H54 (cell line): ENCODE measurements at regions not wholly inside any gene's neighbourhood (a gene's known extent, or its start where the extent isn't known, plus 50 kb on each side); places are given as distances from the start of the nearest gene placed in this dataset.
"Not testable (repeated sequence)": the region's sequence is repeated elsewhere in the genome, so short reads cannot be mapped to it uniquely, and the experiment has no call there.

ENCODE experiments used
- DNase-seq: peaks from one replicate; pipeline ENCODE4 v3.0.0; 2011; ENCODE audit warnings: low spot score, mixed read lengths; ENCODE audit not compliant: insufficient read length
- FAIRE-seq: peaks from 3 replicates; lab custom pipeline; 2011; peaks lifted over from hg19 to GRCh38; lab: Jason Lieb, UNC
- POLR2A ChIP-seq: IDR thresholded peaks from 2 replicates; pipeline ENCODE4 v1.6.1; 2011; ENCODE audit warnings: low read depth, mild to moderate bottlenecking, low read length

GRCh38 chr10:90993340-90993739 lies 72.5 kb upstream of the ANKRD1 start:
- no peak for DNase-seq
- FAIRE-seq, result no peak
- TF ChIP-seq POLR2A, result no peak

GRCh38 chr10:90997670-90998069 lies 76.8 kb upstream of the ANKRD1 start:
- no peak for TF ChIP-seq POLR2A

DNA sequence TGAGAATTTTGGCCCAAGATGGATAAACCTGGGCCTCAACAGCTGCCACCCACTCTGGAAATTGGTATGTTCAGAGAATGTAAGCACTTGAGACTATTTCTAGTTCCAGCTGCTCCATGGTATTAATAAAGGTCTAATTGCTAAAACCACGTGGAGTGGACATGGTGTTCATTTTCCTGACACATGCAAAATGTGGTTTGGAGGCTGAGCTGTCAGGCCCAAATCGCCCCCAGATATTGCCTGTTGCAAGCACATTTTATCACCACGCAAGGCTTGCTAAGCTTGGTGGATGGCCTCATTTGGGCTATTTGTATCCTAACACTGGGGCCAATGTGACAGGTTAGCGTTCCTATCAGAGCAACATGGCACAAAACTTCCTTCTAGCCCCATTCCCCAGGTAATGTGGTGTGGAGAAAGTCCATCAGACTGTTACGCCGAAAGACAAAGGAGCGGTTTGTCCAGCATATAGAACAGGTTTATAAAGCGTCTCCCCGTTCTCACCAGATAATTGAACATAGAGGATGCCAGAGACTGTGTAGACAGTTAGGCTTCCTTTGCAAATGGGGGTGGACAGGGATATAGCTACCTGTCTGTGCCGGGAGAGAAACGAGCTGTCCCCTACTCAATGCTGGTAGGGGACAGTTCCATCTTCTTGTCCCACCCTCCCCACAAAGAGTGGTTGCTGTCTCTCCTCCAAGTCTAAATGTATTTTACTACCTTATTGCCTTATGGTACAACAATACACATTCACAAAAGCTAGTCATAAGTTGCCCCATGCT lies 78.0 kb upstream of the ANKRD1 start:
- TF ChIP-seq POLR2A, result no peak
- FAIRE-seq (no peak), DNase-seq (no peak)

More at GRCh38 chr10:90997670-90998069, 76.8 kb upstream of the ANKRD1 start:
- DNase-seq, result no peak
- no peak for FAIRE-seq

DNA sequence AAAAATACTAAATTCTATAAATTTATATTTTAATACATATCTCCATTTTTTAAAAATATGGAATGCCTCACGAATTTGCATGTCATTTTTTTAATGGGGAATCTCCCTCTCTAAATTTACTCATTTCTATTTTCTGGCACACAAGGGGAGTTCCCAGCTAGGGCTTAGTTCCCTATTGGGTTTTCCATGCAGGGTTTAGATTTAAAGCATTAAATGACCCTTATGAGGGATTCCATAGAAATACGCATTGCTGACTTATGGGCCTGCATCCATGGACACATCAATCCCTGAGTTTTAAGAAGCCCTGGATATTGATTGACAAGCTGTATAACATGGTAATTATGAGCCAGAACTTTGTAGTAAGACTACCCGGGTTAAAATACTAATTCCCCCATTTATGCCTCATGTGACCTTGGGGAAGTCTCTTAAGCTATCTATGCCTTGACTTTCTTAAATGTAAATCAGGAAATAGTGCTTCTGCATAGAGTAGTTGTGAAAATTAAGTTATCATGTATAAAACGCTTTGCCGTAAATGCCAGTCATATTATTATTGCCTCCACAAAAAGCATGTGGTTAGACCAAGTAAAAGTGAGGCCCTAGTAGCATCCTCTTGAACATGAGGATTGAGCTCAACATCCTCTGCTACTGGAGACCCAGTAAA lies 78.8 kb upstream of the ANKRD1 start:
- FAIRE-seq (no peak), DNase-seq (no peak)
- TF ChIP-seq POLR2A, result no peak

DNA sequence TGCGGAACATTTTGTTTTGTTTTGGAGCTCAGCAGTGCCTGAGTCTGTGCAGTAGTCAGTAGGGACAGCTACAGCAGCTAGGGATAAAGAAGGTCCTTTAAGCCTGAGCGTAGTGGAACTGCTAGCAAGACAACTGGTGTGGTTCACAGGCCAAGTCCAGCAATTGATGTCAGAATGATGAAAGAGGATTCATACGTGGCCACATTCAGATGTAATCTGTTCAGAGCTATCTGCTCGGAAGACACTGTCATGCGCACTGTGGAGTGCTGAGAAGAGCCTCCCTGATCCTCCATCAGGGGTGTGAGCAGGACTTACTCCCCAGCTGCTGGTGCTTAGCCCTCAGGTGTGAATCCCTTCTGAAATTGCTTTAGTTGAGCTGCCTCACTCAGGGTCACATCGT lies 79.6 kb upstream of the ANKRD1 start:
- no peak for FAIRE-seq

DNA sequence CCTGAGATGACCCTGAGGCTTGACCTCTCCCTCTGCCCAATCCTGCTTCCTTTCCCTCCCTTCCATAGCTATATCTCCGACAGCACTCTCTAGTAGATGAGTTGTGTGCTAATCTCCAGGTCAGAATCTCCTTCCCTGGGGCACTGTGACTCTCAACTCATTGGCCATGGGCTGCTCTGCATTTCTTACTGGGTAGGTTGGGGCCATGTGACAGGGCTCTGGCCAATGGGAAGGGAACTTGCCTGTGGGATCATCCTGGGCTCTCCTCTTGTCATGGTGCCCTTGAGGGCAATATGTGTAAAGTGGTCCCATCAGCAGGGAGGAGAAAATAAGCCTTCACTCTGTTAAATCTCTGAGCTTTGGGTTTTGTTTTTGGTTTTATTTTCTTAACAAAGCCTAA lies 80.1 kb upstream of the ANKRD1 start:
- TF ChIP-seq POLR2A, result no peak

More for the DNA sequence above, 79.6 kb upstream of the ANKRD1 start:
- DNase-seq, result no peak
- no peak for TF ChIP-seq POLR2A

GRCh38 chr10:91002656-91003055 lies 81.8 kb upstream of the ANKRD1 start:
- DNase-seq, result no peak
- no peak for FAIRE-seq
- TF ChIP-seq POLR2A, result no peak

More for the DNA sequence above, 80.1 kb upstream of the ANKRD1 start:
- no peak for FAIRE-seq
- no peak for DNase-seq

DNA sequence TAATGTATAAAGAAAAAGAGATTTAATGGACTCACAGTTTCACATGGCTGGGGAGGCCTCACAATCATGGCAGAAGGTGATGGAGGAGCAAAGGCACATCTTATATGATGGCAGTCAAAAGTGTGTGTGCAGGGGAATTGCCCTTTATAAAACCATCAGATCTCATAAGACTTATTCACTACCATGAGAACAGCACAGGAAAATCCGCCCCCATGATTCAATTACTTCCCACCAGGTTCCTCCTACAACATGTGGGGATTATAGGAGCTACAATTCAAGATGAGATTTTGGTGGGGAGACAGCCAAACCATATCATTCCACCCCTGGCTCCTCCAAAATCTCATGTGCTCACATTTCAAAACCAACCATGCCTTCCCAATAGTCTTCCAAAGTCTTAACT lies 82.5 kb upstream of the ANKRD1 start:
- not testable (repeated sequence) for FAIRE-seq, DNase-seq

DNA sequence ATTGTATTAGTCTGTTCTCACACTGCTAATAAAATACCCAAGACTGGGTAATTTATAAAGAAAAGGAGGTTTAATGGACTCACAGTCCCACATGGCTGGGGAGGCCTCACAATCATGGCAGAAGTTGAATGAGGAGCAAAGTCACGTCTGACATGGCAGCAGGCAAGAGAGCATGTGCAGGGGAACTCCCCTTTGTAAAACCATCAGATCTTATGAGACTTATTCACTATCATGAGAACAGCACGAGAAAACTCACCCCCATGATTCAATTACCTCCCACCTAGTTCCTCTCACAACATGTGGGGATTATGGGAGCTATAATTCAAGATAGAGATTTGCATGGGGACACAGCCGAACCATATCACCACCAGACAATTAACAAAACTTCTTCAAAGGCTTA lies 84.4 kb upstream of the ANKRD1 start:
- not testable (repeated sequence) for DNase-seq, FAIRE-seq

- DNase-seq, result peak; percentile 42
- TF ChIP-seq POLR2A, result no peak
- FAIRE-seq, result peak; percentile 88
These were observed 85.3 kb upstream of the ANKRD1 start for GRCh38 chr10:91006001-91006751.

GRCh38 chr10:91006752-91007346 lies 86.0 kb upstream of the ANKRD1 start:
- FAIRE-seq (no peak), DNase-seq (no peak)
- no peak for TF ChIP-seq POLR2A

GRCh38 chr10:91007655-91008054 lies 86.8 kb upstream of the ANKRD1 start:
- FAIRE-seq (no peak), DNase-seq (no peak)
- no peak for TF ChIP-seq POLR2A

DNA sequence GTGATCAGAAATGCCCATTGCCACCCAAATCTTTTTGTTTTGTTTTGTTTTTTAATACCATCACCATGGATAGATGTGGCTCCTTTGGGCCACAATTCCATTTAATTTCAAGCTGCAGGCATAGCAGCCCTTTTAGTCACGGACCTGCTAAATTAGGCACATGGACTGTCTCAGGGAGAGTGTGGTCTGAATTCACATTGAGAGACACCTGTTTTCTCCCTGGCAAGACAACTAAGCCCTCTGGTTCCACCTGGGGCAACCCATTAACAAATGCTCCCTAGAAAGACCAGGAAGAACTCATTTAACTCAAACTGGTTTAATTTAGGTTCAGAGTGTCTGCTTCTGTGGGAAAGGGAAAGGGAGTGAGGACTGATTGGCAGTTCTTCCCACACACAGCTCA lies 88.2 kb upstream of the ANKRD1 start:
- DNase-seq, result no peak
- FAIRE-seq, result no peak
- no peak for TF ChIP-seq POLR2A

GRCh38 chr10:91010952-91011351 lies 90.1 kb upstream of the ANKRD1 start:
- DNase-seq, result peak; percentile 21
- no peak for TF ChIP-seq POLR2A
- peak; percentile 91 for FAIRE-seq

- TF ChIP-seq POLR2A, result no peak
- FAIRE-seq (no peak), DNase-seq (no peak)
These were observed 91.6 kb upstream of the ANKRD1 start for GRCh38 chr10:91012502-91012901.
